Effector memory CD8-positive, alpha-beta T cell (primary cell): ENCODE measurements at regions not wholly inside any gene's neighbourhood (a gene's known extent, or its start where the extent isn't known, plus 50 kb on each side); places are given as distances from the start of the nearest gene placed in this dataset.
"Not testable (repeated sequence)": the region's sequence is repeated elsewhere in the genome, so short reads cannot be mapped to it uniquely, and the experiment has no call there.

Experiments
- ATAC-seq: fragments of 150-1000 bp; cut with Tn5 transposase; replicated peaks from 2 replicates; pipeline ENCODE4 v1.10.0; 2021; ENCODE audit warnings: mild to moderate bottlenecking, moderate library complexity
- DNase-seq, 3 experiments: peaks; one replicate each; pipeline ENCODE4 v3.0.0; 2021
- H3K27ac Mint-ChIP-seq, 2 donors: one replicate each; pipeline ENCODE4 v1.8.0; 2022; ENCODE audit warnings: mild to moderate bottlenecking in 2 of 2, mixed read lengths in 2 of 2, moderate library complexity in 2 of 2
- H3K27me3 Mint-ChIP-seq, 2 donors: one replicate each; pipeline ENCODE4 v1.8.0; 2022; ENCODE audit warnings: mixed read lengths in 2 of 2
- H3K36me3 Mint-ChIP-seq: one replicate; pipeline ENCODE4 v1.8.0; 2022; ENCODE audit warnings: mild to moderate bottlenecking, moderate library complexity, mixed read lengths; ENCODE audit not compliant: insufficient read depth
- H3K4me1 Mint-ChIP-seq, 2 donors: one replicate each; pipeline ENCODE4 v1.8.0; 2022; ENCODE audit warnings: low read depth in 2 of 2, mixed read lengths in 2 of 2
- H3K4me3 Mint-ChIP-seq, 2 donors: one replicate each; pipeline ENCODE4 v1.8.0; 2022; ENCODE audit warnings: mild to moderate bottlenecking in 2 of 2, mixed read lengths in 2 of 2, moderate library complexity in 2 of 2
- H3K9me3 Mint-ChIP-seq, 2 donors: one replicate each; pipeline ENCODE4 v1.8.0; 2022; ENCODE audit warnings: mixed read lengths in 2 of 2

DNA sequence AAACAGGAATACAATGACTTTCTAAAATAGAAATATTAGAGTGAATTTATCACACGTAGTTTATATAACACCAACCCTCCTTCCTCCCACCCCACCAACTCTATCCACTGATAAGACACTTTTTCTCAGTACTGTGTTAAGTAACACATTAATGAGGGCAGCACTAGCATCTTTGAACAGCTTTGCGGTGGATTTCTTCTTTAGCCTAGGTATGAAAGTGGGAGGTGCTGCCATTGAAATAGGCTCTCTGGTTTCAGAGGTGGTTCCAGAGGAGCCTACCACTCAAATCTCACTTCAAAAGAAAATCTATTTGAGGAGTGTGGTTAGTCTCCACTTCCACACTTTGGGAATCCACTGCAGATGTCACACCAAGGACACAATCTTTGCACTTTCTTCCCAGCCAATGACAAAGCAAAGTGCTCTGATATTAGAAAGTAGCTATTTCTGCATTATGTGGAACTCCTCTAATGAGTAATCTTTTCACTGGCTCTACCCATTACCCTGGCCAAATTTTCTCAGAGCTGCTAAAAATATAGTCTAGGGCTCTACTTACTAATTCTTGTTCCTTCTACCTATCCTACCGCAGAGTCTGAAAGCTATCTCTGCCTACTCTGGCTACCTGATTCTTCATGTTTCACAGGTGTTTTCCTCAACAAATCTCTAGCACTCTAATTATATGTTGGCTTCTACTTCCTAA is 1667.8 kb downstream of the MRPL39 start:
- DNase-seq (no peak), ATAC-seq (no peak)
- H3K36me3 Mint-ChIP-seq = no peaks in the 10 kb centered on the region
- H3K4me3 Mint-ChIP-seq = no peak overlapping the region
- no peaks in the 10 kb centered on the region for H3K4me1 Mint-ChIP-seq
- H3K9me3 Mint-ChIP-seq = no peaks in the 10 kb centered on the region
- H3K27me3 Mint-ChIP-seq = no peaks in the 10 kb centered on the region
- H3K27ac Mint-ChIP-seq = no peak overlapping the region

DNA sequence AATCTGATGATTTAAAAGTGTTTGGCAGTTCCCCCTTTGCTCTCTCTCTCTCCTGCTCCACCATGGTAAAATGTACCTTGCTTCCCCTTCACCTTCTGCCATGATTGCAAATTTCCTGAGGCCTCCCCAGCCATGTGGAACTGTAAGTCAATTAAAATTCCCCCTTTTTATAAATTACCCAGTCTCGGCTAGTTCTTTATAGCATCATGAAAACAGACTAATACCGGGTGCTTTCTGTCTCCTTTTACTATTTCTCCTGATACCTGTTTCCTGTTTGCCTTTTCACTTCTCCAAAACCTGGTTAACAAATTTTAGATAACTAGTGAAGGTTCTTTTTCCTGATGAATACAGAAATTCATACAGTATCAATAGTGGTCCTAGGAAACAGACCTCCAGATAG is 1670.3 kb downstream of the MRPL39 start:
- no peaks in the 10 kb centered on the region for H3K4me1 Mint-ChIP-seq
- ATAC-seq = no peak
- H3K27ac Mint-ChIP-seq = no peak overlapping the region
- peaks cover 3% of the 10 kb centered on the region for H3K36me3 Mint-ChIP-seq
- H3K4me3 Mint-ChIP-seq = no peak overlapping the region
- no peaks in the 10 kb centered on the region for H3K27me3 Mint-ChIP-seq
- DNase-seq = no peak
- H3K9me3 Mint-ChIP-seq = no peaks in the 10 kb centered on the region

DNA sequence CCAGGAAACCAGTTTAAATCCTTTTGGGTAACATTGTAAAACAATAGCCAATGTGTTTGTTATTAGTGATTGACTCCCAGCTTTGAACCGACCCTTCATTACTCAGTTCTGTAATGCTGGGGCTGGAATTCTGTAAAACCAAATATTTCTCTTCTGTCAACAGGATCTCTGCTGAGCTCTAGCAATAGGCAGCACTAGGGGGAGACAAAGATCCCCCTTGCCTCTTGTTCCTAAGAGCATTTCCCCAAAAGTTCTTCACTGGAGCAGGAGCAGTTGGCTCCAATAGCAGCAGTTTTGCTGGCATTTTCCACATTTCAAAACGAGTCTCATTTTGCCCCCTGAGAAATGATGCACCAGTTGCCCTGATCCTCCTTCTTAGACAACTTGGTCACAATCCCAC is 1671.1 kb downstream of the MRPL39 start:
- H3K27ac Mint-ChIP-seq = no peak overlapping the region
- H3K36me3 Mint-ChIP-seq = peaks cover 3% of the 10 kb centered on the region
- ATAC-seq (no peak), DNase-seq (no peak)
- H3K27me3 Mint-ChIP-seq = no peaks in the 10 kb centered on the region
- H3K4me1 Mint-ChIP-seq = no peaks in the 10 kb centered on the region
- H3K9me3 Mint-ChIP-seq = no peaks in the 10 kb centered on the region
- no peak overlapping the region for H3K4me3 Mint-ChIP-seq

DNA sequence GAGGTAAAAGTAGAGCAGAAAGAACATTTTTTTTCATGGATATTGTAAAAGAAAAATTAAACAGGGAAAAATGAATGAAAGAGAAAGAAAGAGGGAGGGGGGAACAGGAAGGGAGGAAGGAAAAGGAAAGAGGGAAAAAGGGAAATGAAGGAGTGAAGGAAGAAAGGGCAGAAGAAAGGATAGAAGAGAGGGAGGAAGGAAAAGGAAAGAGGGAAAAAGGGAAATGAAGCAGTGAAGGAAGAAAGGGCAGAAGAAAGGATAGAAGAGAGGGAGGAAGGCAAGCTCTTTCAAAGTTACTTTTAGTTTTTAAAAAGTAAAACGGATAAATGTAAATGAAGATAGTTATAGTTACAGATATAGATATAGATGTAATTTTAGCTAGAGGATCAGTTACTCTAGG is 1676.7 kb downstream of the MRPL39 start:
- Mint-ChIP-seq H3K4me1 (no peaks in the 10 kb centered on the region), H3K4me3 (no peak overlapping the region), H3K9me3 (no peaks in the 10 kb centered on the region), H3K27me3 (no peaks in the 10 kb centered on the region), H3K27ac (no peak overlapping the region), H3K36me3 (peaks cover 3% of the 10 kb centered on the region)
- DNase-seq (no peak), ATAC-seq (no peak)

DNA sequence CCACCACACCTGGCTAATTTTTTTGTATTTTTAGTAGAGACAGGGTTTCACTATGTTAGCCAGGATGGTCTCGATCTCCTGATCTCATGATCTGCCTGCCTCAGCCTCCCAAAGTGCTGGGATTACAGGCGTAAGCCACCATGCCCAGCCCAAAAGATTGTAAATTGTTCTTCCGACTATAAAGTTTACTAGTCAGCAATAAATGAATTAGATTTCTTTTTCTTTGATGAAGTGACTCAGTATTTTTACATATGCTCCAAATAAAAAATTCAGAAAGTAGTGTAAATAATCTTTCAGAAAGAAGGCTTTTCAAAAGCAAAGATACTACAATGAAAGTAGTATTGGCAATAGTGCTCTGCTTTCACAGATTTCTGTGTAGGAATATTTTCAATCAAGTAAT is 1680.9 kb downstream of the MRPL39 start:
- not testable (repeated sequence) for H3K27ac Mint-ChIP-seq, H3K9me3 Mint-ChIP-seq, H3K4me3 Mint-ChIP-seq, H3K4me1 Mint-ChIP-seq, ATAC-seq, H3K27me3 Mint-ChIP-seq, DNase-seq, H3K36me3 Mint-ChIP-seq

DNA sequence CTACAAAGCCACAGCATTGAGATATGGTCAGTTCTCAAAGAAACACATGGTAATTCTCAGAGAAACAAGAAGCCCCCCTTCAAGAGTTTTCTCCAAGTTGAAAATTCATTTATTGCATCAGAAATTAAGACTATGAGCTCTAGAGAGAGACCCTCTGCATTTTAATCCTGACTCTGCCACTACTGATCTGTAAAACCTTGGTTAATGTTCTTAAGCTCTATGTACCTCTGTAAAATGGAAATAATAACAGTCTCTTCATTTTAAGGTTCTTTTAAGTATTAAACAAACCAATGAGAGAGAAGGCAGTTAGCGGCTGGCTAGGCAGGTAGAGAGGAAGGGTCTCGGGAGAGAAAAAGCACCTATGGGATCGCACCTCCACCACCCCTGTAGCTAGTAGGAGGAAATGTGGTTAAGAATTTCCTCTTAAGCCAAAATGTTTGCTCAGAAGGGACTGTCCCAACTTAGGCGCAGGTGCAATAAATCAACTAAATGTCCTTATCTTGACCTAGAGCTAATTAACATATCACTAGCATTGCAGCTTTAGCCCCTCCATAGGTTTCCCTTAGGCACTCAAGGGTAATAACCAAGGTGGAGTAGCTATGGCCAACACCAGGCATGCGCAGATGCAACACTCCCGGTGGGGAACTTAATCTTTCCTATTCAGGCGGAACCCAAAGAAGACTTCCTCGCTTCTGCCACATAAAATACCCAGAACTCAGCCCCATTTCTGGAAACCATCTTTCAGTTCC is 1685.4 kb downstream of the MRPL39 start:
- Mint-ChIP-seq H3K27me3 (no peaks in the 10 kb centered on the region), H3K36me3 (no peaks in the 10 kb centered on the region), H3K9me3 (no peaks in the 10 kb centered on the region), H3K4me3 (no peak overlapping the region), H3K27ac (no peak overlapping the region), H3K4me1 (peaks cover 0 to 2% of the 10 kb centered on the region in 2 donors)
- no peak for DNase-seq
- ATAC-seq = peak; percentile 43

DNA sequence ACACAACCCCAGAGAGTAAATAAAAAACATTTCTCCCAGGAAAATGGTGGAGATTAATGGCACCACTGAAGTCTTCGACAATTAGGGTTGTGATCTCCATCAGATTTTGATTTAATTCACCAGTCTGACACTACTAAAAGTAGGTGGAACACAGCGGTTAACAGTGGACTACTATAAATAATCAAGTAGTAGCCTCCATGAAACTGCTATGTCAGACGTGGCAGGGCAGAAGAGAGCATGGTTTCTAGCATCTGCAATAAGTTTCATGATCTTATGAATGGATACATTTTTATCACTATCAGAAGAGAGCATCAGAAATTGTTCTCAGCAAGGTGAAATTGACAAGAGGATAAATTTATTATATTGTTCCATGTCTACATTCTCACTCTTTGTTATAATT is 1706.6 kb downstream of the MRPL39 start:
- DNase-seq = no peak
- H3K36me3 Mint-ChIP-seq = no peaks in the 10 kb centered on the region
- no peak overlapping the region for H3K4me3 Mint-ChIP-seq
- ATAC-seq = no peak
- H3K4me1 Mint-ChIP-seq = no peaks in the 10 kb centered on the region
- no peaks in the 10 kb centered on the region for H3K27me3 Mint-ChIP-seq
- peaks cover 2 to 8% of the 10 kb centered on the region in 2 donors for H3K9me3 Mint-ChIP-seq
- no peak overlapping the region for H3K27ac Mint-ChIP-seq

DNA sequence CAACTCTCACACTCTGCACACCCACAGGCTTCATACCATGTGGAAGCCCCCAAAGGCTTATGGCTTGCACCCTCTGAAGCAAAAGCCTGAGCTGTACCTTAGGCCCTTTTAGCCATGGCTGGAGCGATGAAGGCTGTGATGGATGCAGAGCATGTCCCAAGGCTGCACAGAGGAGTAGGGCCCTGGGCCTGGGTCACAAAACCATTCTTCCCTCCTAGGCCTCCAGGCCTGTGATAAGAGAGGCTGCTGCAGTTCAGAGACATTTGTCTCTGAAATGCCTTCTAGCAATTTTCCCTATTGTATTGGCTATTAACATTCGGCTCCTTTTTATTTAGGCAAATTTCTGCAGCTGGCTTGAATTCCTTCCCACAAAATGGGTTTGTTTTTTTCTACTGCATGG is 1707.7 kb downstream of the MRPL39 start:
- DNase-seq (no peak), ATAC-seq (no peak)
- no peak overlapping the region for H3K27ac Mint-ChIP-seq
- peaks cover 4 to 8% of the 10 kb centered on the region in 2 donors for H3K9me3 Mint-ChIP-seq
- no peaks in the 10 kb centered on the region for H3K4me1 Mint-ChIP-seq
- H3K36me3 Mint-ChIP-seq = no peaks in the 10 kb centered on the region
- H3K4me3 Mint-ChIP-seq = no peak overlapping the region
- no peaks in the 10 kb centered on the region for H3K27me3 Mint-ChIP-seq

DNA sequence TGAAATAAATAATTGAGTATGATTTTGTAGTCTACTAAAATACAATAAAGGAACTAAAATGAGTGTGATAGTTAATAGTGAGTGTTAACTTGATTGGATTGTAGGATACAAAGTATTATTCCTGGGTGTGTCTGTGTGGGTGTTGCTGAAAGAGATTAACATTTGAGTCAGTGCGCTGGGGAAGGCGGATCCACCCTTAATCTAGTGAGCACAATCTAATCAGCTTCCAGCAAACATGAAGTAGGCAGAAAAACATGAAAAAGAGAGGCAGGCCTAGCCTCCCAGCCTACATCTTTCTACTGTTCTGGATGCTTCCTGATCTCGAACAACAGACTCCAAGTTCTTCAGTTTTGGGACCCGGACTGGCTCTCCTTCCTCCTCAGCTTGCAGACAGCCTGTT is 1716.6 kb downstream of the MRPL39 start:
- Mint-ChIP-seq H3K9me3 (peaks cover 0 to 3% of the 10 kb centered on the region in 2 donors), H3K27ac (no peak overlapping the region), H3K27me3 (no peaks in the 10 kb centered on the region), H3K4me1 (peaks cover 4 to 8% of the 10 kb centered on the region in 2 donors), H3K36me3 (no peaks in the 10 kb centered on the region), H3K4me3 (no peak overlapping the region)
- ATAC-seq (no peak), DNase-seq (no peak)

DNA sequence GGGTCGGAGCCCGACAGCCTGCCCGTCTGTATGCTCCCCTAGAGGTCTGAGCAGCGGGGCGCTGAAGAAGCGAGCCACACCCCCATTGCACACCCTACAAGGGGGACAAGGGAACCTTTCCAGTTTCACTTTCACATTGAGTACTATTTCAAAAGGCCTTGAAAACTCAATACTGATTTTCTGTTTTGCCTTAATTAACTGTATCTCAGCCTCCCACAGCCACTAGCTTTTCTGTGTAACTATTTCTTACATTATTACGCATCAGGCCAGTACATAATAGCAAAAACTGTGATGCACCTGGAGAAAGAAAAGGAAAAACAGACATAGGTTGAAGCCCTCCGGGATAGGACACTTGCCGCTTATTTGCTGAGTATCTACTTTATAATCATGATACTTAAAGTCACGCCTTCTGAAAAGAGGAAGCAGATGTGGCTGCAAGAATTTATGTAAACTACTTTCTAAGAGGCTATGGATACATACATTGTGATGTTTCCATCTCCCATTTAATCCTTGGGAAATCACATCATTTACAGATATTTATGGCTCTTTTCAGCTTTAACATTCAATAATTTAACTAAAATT is 1719.5 kb downstream of the MRPL39 start:
- Mint-ChIP-seq H3K36me3 (no peaks in the 10 kb centered on the region), H3K27me3 (no peaks in the 10 kb centered on the region), H3K4me3 (peak overlapping the region; percentile 79 to 83), H3K4me1 (peaks cover 4 to 8% of the 10 kb centered on the region in 2 donors), H3K27ac (peak overlapping the region; percentile 81 to 93), H3K9me3 (no peaks in the 10 kb centered on the region)
- DNase-seq (peak; percentile 15 to 28 (median 20)), ATAC-seq (peak; percentile 93)

DNA sequence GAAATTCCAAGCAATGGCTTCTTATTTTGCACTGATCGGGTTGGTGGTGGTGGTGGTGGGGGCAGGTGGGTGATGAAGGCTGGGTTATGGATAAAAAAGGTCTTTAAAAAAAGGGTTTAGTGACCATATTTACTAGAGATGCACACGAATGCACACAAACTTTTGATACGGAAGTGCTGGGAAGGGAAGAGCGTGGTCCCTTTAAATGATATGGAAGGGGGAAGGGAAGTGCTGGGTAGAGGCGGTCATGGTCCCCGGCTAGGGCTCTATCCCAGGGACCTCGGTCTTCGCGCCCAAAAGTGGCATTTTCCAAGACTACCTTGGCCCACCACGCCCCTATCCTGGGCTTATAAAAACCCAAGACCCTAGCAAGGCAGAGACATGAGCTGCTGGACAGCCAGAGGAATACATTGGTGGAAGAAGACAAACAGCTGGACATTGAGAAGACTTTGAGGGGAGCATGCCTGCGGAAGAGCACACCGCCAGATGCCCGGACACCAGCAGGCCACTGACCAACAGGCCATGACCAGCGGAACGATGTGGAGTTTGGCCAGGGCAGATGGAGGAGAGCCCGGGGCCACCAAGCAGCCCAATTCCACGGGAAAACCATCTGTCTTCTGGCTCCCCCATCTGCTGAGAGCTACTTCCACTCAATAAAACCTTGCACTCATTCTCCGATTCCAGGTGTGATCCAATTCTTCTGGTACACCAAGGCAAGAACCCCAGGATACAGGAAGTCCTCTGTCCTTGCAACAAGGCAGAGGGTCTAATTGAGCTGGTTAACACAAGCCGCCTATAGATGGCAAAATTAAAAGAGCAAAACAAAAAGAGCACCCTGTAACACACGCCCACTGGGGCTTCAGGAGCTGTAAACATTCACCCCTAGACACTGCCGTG is 1720.2 kb downstream of the MRPL39 start:
- ATAC-seq (no peak), DNase-seq (no peak)
- Mint-ChIP-seq H3K27ac (peak overlapping the region; percentile 81 to 93), H3K27me3 (no peaks in the 10 kb centered on the region), H3K4me3 (peak overlapping the region; percentile 79 to 83), H3K4me1 (peaks cover 4 to 8% of the 10 kb centered on the region in 2 donors), H3K36me3 (no peaks in the 10 kb centered on the region), H3K9me3 (no peaks in the 10 kb centered on the region)

DNA sequence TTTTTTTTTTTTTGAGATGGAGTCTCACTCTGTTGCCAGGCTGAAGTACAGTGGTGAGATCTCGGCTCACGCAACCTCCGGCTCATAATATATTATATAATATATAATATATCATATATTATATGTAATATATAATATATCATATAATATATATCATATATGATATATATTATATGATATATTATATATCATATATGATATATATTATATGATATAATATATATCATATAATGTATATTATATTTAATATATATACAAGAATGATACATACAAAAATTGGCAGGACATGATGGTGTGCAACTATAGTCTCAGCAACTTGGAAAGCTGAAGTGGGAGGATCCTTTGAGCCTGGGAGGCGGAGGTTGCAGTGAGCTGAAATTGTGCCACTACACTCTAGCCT is 1725.5 kb downstream of the MRPL39 start:
- DNase-seq (no peak), ATAC-seq (no peak)
- Mint-ChIP-seq H3K4me3 (no peak overlapping the region), H3K4me1 (peaks cover 0 to 3% of the 10 kb centered on the region in 2 donors), H3K36me3 (no peaks in the 10 kb centered on the region), H3K9me3 (peaks cover 0 to 1% of the 10 kb centered on the region in 2 donors), H3K27ac (no peak overlapping the region), H3K27me3 (no peaks in the 10 kb centered on the region)

DNA sequence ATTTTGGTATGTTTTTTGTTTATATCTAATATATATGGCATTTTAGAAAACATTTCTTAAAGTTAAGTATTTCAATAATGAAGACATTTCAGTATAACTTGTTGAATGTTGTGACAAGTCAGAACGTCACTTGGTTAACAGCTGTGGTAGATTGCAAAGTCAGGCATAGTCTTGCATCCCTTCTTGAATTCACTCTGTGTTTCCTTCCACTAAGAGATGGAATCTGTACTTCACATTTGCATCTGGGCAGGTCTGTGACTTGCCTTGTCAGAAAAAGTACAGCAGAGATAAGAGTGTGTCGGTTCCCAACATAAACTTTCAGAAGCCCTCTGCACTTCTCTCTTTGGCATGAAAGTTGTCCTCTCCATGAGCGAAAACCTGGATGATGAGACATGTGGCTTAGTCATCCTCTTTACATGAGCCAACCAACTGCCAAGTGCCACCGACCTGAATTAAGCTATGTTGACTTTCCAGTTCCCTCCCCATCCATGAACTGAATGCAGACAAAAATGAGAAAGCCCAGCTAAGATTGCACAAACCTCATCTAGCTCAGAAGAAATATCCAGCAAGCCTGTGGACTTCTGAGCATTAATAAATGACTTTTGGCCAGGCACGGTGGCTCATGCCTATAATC is 1730.2 kb downstream of the MRPL39 start:
- ATAC-seq (no peak), DNase-seq (no peak)
- Mint-ChIP-seq H3K27ac (no peak overlapping the region), H3K36me3 (no peaks in the 10 kb centered on the region), H3K9me3 (peaks cover 1 to 4% of the 10 kb centered on the region in 2 donors), H3K27me3 (no peaks in the 10 kb centered on the region), H3K4me3 (no peak overlapping the region), H3K4me1 (no peaks in the 10 kb centered on the region)
